GM10266 (cell line): ENCODE measurements at regions not wholly inside any gene's neighbourhood (a gene's known extent, or its start where the extent isn't known, plus 50 kb on each side); places are given as distances from the start of the nearest gene placed in this dataset.
"Not testable (repeated sequence)": the region's sequence is repeated elsewhere in the genome, so short reads cannot be mapped to it uniquely, and the experiment has no call there.

Experiments
- DNase-seq: peaks from one replicate; pipeline ENCODE4 v3.0.0; 2012; ENCODE audit errors: extremely low spot score
- CTCF ChIP-seq: IDR thresholded peaks from 2 replicates; pipeline ENCODE4 v1.5.1; 2012; ENCODE audit warnings: mild to moderate bottlenecking, low read depth; ENCODE audit not compliant: control insufficient read depth, insufficient read depth; ENCODE audit errors: missing control alignments

GRCh38 chr9:71608021-71608420, 160.3 kb downstream of the CEMIP2 start:
- DNase-seq = no peak
- TF ChIP-seq CTCF = no peak

- DNase-seq = no peak
- TF ChIP-seq CTCF = no peak
These were observed 160.8 kb downstream of the CEMIP2 start for GRCh38 chr9:71607461-71607881.

GRCh38 chr9:71604197-71605063, 163.9 kb downstream of the CEMIP2 start:
- DNase-seq = peak; percentile 44
- peak; percentile 79 for TF ChIP-seq CTCF

- TF ChIP-seq CTCF = no peak
- no peak for DNase-seq
These were observed 165.7 kb downstream of the CEMIP2 start for GRCh38 chr9:71602652-71603051.

- DNase-seq = not testable (repeated sequence)
These were observed 172.6 kb downstream of the CEMIP2 start for GRCh38 chr9:71595762-71596161.

- DNase-seq = no peak
- TF ChIP-seq CTCF = no peak
These were observed 173.8 kb downstream of the CEMIP2 start for GRCh38 chr9:71594541-71594940.

GRCh38 chr9:71592400-71592799, 175.9 kb downstream of the CEMIP2 start:
- no peak for DNase-seq
- no peak for TF ChIP-seq CTCF
